Transverse colon (tissue), 4 donors: ENCODE measurements at regions not wholly inside any gene's neighbourhood (a gene's known extent, or its start where the extent isn't known, plus 50 kb on each side); places are given as distances from the start of the nearest gene placed in this dataset.

Source experiments
- EP300 ChIP-seq: sonication (generic); formaldehyde crosslinking; IDR thresholded peaks from one replicate; pipeline ENCODE4 v1.6.1; 2017; ENCODE audit warnings: antibody characterized with exemption, low read depth
- POLR2AphosphoS5 ChIP-seq, 3 donors: sonication (generic); formaldehyde crosslinking; IDR thresholded peaks; one replicate each; pipeline ENCODE4 v1.6.1; 2016; ENCODE audit warnings: antibody characterized with exemption in 3 of 3
- TF ChIP-seq, protein P1 (sequence below), 5 experiments: fragments of 200-600 bp in 3 of 5; fragments of 450-650 bp in 2 of 5; sonication (generic) in 3 of 5; IDR thresholded peaks; 1 replicate in 2 of 5; 2 replicates in 3 of 5; pipeline ENCODE4 v1.5.1; 2016 to 2017; ENCODE audit warnings: antibody characterized with exemption in 5 of 5, inconsistent platforms in 3 of 5, mild to moderate bottlenecking in 2 of 5, moderate library complexity in 1 of 5

DNA sequence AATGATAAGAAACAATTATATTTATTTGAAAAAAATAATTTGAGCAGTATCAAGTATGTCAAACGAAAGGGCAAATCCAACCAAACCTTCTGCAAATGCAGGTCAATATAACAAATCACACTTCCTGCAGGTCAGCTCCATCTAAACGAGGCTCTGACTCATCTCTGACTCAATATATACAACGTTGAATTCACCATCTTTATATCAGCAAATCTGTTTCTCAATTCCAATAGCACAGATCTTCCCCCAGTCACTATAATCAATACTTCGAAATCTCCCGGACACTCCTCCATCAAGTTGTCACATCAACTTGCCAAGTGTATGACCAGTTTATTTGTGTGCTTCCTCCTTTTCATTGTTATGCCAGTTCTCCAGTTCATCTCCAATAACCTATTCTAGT is 388.9 kb downstream of the ZEB2 start:
- TF ChIP-seq, protein P1, sequence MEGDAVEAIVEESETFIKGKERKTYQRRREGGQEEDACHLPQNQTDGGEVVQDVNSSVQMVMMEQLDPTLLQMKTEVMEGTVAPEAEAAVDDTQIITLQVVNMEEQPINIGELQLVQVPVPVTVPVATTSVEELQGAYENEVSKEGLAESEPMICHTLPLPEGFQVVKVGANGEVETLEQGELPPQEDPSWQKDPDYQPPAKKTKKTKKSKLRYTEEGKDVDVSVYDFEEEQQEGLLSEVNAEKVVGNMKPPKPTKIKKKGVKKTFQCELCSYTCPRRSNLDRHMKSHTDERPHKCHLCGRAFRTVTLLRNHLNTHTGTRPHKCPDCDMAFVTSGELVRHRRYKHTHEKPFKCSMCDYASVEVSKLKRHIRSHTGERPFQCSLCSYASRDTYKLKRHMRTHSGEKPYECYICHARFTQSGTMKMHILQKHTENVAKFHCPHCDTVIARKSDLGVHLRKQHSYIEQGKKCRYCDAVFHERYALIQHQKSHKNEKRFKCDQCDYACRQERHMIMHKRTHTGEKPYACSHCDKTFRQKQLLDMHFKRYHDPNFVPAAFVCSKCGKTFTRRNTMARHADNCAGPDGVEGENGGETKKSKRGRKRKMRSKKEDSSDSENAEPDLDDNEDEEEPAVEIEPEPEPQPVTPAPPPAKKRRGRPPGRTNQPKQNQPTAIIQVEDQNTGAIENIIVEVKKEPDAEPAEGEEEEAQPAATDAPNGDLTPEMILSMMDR (IDR thresholded peaks at IDR 0.05), result no peak
- TF ChIP-seq POLR2AphosphoS5 (IDR thresholded peaks at IDR 0.05) (no peak), EP300 (no peak)
